ENCODE measurements at regions not wholly inside any gene's neighbourhood (a gene's known extent, or its start where the extent isn't known, plus 50 kb on each side); places are given as distances from the start of the nearest gene placed in this dataset.

- Histone ChIP-seq H3K9ac (ENCODE audit: low read length) (no peak overlapping the region), H3K4me2 (ENCODE audit: low read length) (no peak overlapping the region), H3K4me3 (ENCODE audit: low read length) (no peak overlapping the region), H3K27ac (ENCODE audit: low read length) (no peak overlapping the region), H3K36me3 (ENCODE audit: insufficient read depth, low read length) (no peaks in the 10 kb centered on the region), H3K27me3 (ENCODE audit: insufficient read depth, low read depth, low read length) (no peaks in the 10 kb centered on the region), H3K79me2 (replicated peaks; ENCODE audit: insufficient read depth, low read length) (no peaks in the 10 kb centered on the region), H3F3A (ENCODE audit: insufficient read depth, low read length, poor library complexity, severe bottlenecking) (no peaks in the 10 kb centered on the region), H3K9me2 (ENCODE audit: insufficient read depth, low read length) (no peaks in the 10 kb centered on the region), H3K9me3 (ENCODE audit: low read length) (no peaks in the 10 kb centered on the region), H4K20me1 (ENCODE audit: insufficient read depth) (no peaks in the 10 kb centered on the region), H2AFZ (ENCODE audit: low read depth, low read length) (no peak overlapping the region)
- TF ChIP-seq MXI1 (conservative IDR thresholded peaks at IDR 0.05; ENCODE audit: poor library complexity, severe bottlenecking) (no peak), POLR2AphosphoS5 (IDR thresholded peaks at IDR 0.05) (peak; percentile 97), TAF1 (IDR thresholded peaks at IDR 0.05; ENCODE audit: low read depth) (no peak), EP300 (conservative IDR thresholded peaks at IDR 0.05; ENCODE audit: poor library complexity, severe bottlenecking) (peak; percentile 36), EZH2 (IDR thresholded peaks at IDR 0.05; ENCODE audit: borderline replicate concordance, insufficient read depth, low read length, poor library complexity, severe bottlenecking) (no peak), RAD21 (conservative IDR thresholded peaks at IDR 0.05) (no peak), SMC3 (conservative IDR thresholded peaks at IDR 0.05; ENCODE audit: poor library complexity) (no peak)
- TF ChIP-seq, protein P1, sequence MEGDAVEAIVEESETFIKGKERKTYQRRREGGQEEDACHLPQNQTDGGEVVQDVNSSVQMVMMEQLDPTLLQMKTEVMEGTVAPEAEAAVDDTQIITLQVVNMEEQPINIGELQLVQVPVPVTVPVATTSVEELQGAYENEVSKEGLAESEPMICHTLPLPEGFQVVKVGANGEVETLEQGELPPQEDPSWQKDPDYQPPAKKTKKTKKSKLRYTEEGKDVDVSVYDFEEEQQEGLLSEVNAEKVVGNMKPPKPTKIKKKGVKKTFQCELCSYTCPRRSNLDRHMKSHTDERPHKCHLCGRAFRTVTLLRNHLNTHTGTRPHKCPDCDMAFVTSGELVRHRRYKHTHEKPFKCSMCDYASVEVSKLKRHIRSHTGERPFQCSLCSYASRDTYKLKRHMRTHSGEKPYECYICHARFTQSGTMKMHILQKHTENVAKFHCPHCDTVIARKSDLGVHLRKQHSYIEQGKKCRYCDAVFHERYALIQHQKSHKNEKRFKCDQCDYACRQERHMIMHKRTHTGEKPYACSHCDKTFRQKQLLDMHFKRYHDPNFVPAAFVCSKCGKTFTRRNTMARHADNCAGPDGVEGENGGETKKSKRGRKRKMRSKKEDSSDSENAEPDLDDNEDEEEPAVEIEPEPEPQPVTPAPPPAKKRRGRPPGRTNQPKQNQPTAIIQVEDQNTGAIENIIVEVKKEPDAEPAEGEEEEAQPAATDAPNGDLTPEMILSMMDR (IDR thresholded peaks at IDR 0.05; ENCODE audit: poor library complexity, severe bottlenecking): no peak
- TF ChIP-seq, protein P2, sequence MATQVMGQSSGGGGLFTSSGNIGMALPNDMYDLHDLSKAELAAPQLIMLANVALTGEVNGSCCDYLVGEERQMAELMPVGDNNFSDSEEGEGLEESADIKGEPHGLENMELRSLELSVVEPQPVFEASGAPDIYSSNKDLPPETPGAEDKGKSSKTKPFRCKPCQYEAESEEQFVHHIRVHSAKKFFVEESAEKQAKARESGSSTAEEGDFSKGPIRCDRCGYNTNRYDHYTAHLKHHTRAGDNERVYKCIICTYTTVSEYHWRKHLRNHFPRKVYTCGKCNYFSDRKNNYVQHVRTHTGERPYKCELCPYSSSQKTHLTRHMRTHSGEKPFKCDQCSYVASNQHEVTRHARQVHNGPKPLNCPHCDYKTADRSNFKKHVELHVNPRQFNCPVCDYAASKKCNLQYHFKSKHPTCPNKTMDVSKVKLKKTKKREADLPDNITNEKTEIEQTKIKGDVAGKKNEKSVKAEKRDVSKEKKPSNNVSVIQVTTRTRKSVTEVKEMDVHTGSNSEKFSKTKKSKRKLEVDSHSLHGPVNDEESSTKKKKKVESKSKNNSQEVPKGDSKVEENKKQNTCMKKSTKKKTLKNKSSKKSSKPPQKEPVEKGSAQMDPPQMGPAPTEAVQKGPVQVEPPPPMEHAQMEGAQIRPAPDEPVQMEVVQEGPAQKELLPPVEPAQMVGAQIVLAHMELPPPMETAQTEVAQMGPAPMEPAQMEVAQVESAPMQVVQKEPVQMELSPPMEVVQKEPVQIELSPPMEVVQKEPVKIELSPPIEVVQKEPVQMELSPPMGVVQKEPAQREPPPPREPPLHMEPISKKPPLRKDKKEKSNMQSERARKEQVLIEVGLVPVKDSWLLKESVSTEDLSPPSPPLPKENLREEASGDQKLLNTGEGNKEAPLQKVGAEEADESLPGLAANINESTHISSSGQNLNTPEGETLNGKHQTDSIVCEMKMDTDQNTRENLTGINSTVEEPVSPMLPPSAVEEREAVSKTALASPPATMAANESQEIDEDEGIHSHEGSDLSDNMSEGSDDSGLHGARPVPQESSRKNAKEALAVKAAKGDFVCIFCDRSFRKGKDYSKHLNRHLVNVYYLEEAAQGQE (IDR thresholded peaks at IDR 0.05; ENCODE audit: borderline replicate concordance): peak; percentile 54
Observed at GRCh38 chr5:168216989-168217388, 74.5 kb upstream of the WWC1 start.

DNA sequence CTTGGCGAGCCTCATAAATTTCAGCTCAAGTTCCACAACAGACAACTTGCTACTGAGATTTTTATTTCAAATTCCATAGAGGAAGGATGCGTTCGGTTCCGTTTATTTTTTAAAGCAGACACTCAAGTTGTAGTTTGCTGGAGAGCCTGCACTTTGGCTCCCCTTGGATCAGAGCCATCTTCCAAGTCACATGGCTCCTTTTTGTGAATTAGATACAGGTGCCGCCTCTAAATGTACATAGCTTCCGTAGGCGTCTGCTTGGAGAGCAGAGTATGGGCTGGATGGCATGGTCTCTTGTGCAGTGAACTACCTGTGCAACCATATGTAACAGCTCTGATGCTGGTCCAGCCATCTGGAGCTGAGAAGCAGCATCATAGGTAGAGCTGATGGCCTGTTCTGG, 73.9 kb upstream of the WWC1 start:
- H2AFZ ChIP-seq (ENCODE audit: low read depth, low read length): no peak overlapping the region
- no peaks in the 10 kb centered on the region for H3K9me3 ChIP-seq (ENCODE audit: low read length)
- no peaks in the 10 kb centered on the region for H4K20me1 ChIP-seq (ENCODE audit: insufficient read depth)
- no peaks in the 10 kb centered on the region for H3K36me3 ChIP-seq (ENCODE audit: insufficient read depth, low read length)
- TF ChIP-seq, protein P2 (IDR thresholded peaks at IDR 0.05; ENCODE audit: borderline replicate concordance): no peak
- no peak for TF ChIP-seq SMC3 (conservative IDR thresholded peaks at IDR 0.05; ENCODE audit: poor library complexity)
- TF ChIP-seq POLR2AphosphoS5 (IDR thresholded peaks at IDR 0.05): no peak
- TF ChIP-seq EP300 (conservative IDR thresholded peaks at IDR 0.05; ENCODE audit: poor library complexity, severe bottlenecking): no peak
- no peak for TF ChIP-seq MXI1 (conservative IDR thresholded peaks at IDR 0.05; ENCODE audit: poor library complexity, severe bottlenecking)
- no peak for TF ChIP-seq EZH2 (IDR thresholded peaks at IDR 0.05; ENCODE audit: borderline replicate concordance, insufficient read depth, low read length, poor library complexity, severe bottlenecking)
- TF ChIP-seq, protein P1 (IDR thresholded peaks at IDR 0.05; ENCODE audit: poor library complexity, severe bottlenecking): no peak
- no peak for TF ChIP-seq TAF1 (IDR thresholded peaks at IDR 0.05; ENCODE audit: low read depth)
- no peak overlapping the region for H3K9ac ChIP-seq (ENCODE audit: low read length)
- H3K4me2 ChIP-seq (ENCODE audit: low read length): no peak overlapping the region
- H3F3A ChIP-seq (ENCODE audit: insufficient read depth, low read length, poor library complexity, severe bottlenecking): no peaks in the 10 kb centered on the region
- H3K4me3 ChIP-seq (ENCODE audit: low read length): no peak overlapping the region
- no peak overlapping the region for H3K27ac ChIP-seq (ENCODE audit: low read length)
- H3K79me2 ChIP-seq (replicated peaks; ENCODE audit: insufficient read depth, low read length): no peaks in the 10 kb centered on the region
- H3K27me3 ChIP-seq (ENCODE audit: insufficient read depth, low read depth, low read length): no peaks in the 10 kb centered on the region
- H3K9me2 ChIP-seq (ENCODE audit: insufficient read depth, low read length): no peaks in the 10 kb centered on the region
